GM12892 (cell line): ENCODE measurements at regions not wholly inside any gene's neighbourhood (a gene's known extent, or its start where the extent isn't known, plus 50 kb on each side); places are given as distances from the start of the nearest gene placed in this dataset.

Source experiments
- POLR2A ChIP-seq: IDR thresholded peaks from 2 replicates; pipeline ENCODE4 v1.6.1; 2011; ENCODE audit warnings: low read depth, low read length, control low read depth
- POLR2AphosphoS5 ChIP-seq: IDR thresholded peaks from 2 replicates; pipeline ENCODE4 v1.6.1; 2011; ENCODE audit warnings: low read depth, low read length, control low read depth

- TF ChIP-seq POLR2A (no peak), POLR2AphosphoS5 (no peak)
Measured at GRCh38 chr1:182309631-182310351, 81.8 kb downstream of the GLUL start.
